SJCRH30 (cell line): ENCODE measurements at regions not wholly inside any gene's neighbourhood (a gene's known extent, or its start where the extent isn't known, plus 50 kb on each side); places are given as distances from the start of the nearest gene placed in this dataset.

Source experiments
- DNase-seq, 2 experiments: peaks; one replicate each; pipeline ENCODE4 v3.0.0-alpha.2; 2015 to 2020
- H3K27ac ChIP-seq: fragments of 250-450 bp; sonication (Bioruptor Pico); 2 replicates; pipeline ENCODE4 v1.5.1; 2020; ENCODE audit warnings: mild to moderate bottlenecking, moderate library complexity
- H3K27me3 ChIP-seq: fragments of 250-450 bp; sonication (Bioruptor Pico); 2 replicates; pipeline ENCODE4 v1.5.1; 2020; ENCODE audit warnings: mild to moderate bottlenecking, moderate library complexity
- H3K36me3 ChIP-seq: fragments of 250-450 bp; sonication (Bioruptor Pico); 2 replicates; pipeline ENCODE4 v1.5.1; 2020; ENCODE audit warnings: mild to moderate bottlenecking, moderate library complexity
- H3K4me1 ChIP-seq: fragments of 250-450 bp; sonication (Bioruptor Pico); 2 replicates; pipeline ENCODE4 v1.5.1; 2020; ENCODE audit warnings: mild to moderate bottlenecking, moderate library complexity
- H3K4me3 ChIP-seq: fragments of 250-450 bp; sonication (Bioruptor Pico); 2 replicates; pipeline ENCODE4 v1.5.1; 2020; ENCODE audit warnings: mild to moderate bottlenecking, moderate library complexity
- H3K9me3 ChIP-seq: fragments of 250-450 bp; sonication (Bioruptor Pico); replicated peaks from 2 replicates; pipeline ENCODE4 v1.5.1; 2020; ENCODE audit warnings: mild to moderate bottlenecking, moderate library complexity

DNA sequence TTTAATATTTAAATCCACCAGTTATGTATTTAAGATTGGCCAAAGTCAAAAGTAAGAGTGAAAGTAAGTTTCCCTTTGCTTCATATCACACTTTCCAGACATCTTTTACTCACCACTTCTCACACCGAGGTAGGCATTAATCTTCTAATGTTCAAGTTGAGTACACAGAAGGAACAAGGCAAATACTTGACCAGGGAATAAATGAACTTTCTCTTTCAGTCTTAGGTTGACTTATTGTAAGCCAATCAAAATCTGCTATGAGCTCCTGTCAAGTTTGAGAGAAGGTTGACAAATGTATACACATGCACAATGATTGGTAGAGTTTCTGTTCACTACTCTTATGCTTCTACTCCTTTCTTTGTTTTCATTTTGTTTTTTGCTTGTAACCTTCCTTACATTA lies 842.5 kb downstream of the REEP3 start:
- no peak overlapping the region for H3K27ac ChIP-seq
- H3K4me1 ChIP-seq, result no peaks in the 10 kb centered on the region
- no peak overlapping the region for H3K4me3 ChIP-seq
- no peak for DNase-seq
- no peaks in the 10 kb centered on the region for H3K36me3 ChIP-seq
- no peaks in the 10 kb centered on the region for H3K9me3 ChIP-seq
- no peaks in the 10 kb centered on the region for H3K27me3 ChIP-seq

DNA sequence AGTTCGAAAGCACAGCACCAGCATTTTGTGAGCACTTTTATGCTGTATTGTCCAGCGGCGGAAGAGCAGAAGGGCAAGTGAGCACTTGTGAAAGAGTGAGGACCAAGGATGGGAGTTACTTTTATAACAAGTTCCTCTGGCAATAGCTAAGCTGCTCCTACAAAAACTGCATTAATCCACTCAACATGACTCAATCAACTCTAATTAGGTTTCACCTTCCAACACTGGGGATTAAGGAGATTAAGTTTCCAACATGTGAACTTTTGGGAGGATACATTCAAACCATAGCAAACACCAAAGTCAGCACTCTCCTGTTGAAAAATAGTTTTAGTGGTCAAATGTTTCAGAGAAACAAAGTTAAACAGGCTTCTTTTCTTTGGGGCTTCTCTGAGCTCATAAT lies 844.5 kb downstream of the REEP3 start:
- no peak for DNase-seq
- Histone ChIP-seq H3K4me3 (no peak overlapping the region), H3K9me3 (no peaks in the 10 kb centered on the region), H3K27me3 (no peaks in the 10 kb centered on the region), H3K4me1 (no peaks in the 10 kb centered on the region), H3K27ac (no peak overlapping the region), H3K36me3 (no peaks in the 10 kb centered on the region)

DNA sequence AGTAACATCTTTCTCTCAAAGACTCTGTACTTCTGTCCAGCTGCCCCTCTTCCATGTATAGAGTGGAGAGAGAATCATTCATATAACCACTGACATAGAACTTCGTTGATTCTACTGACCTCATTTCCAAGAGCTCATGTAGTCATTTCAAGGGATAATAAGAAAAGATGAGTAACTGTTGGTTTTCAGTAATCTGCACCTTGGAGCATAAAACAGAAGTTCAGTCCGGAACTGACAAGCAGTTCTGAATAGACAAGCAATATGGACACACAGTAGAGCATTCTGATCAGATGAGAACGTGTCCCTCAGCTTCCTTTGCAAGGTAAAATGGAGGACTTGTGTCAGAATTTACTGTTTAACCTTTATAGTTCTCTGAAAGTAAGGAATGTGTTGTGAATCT lies 847.1 kb downstream of the REEP3 start:
- no peak overlapping the region for H3K27ac ChIP-seq
- DNase-seq, result no peak
- H3K36me3 ChIP-seq, result no peaks in the 10 kb centered on the region
- H3K4me3 ChIP-seq, result no peak overlapping the region
- no peaks in the 10 kb centered on the region for H3K4me1 ChIP-seq
- no peaks in the 10 kb centered on the region for H3K9me3 ChIP-seq
- H3K27me3 ChIP-seq, result no peaks in the 10 kb centered on the region

GRCh38 chr10:64369885-64370773 lies 848.9 kb downstream of the REEP3 start:
- H3K4me3 ChIP-seq, result no peak overlapping the region
- H3K4me1 ChIP-seq, result no peaks in the 10 kb centered on the region
- no peak for DNase-seq

GRCh38 chr10:64374346-64374745 lies 853.1 kb downstream of the REEP3 start:
- Histone ChIP-seq H3K27me3 (no peaks in the 10 kb centered on the region), H3K36me3 (no peaks in the 10 kb centered on the region), H3K9me3 (no peaks in the 10 kb centered on the region), H3K4me3 (no peak overlapping the region), H3K27ac (no peak overlapping the region), H3K4me1 (no peaks in the 10 kb centered on the region)
- DNase-seq, result no peak

More at GRCh38 chr10:64369885-64370773, 848.9 kb downstream of the REEP3 start:
- Histone ChIP-seq H3K36me3 (no peaks in the 10 kb centered on the region), H3K27me3 (no peaks in the 10 kb centered on the region), H3K27ac (no peak overlapping the region), H3K9me3 (no peaks in the 10 kb centered on the region)

DNA sequence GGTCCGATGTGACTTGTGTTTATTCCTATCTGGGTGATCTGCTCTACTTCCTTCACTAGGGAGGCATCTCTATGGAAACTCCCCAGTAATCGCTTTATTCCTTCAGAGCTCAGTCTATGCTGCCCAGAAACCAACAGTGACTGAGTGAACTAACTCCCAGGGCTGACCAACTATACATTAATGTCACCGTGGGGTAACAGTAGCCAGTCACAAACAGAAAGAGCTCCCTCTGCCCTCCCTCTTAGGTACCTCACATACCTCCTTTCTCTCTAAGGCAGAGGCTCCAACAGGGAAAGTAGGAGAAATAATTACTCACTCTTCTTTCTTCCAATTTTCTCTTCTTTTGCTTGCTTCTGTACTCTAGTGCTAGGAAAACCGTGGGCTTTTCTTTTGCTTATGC lies 855.0 kb downstream of the REEP3 start:
- Histone ChIP-seq H3K9me3 (no peaks in the 10 kb centered on the region), H3K4me3 (no peak overlapping the region), H3K4me1 (no peaks in the 10 kb centered on the region), H3K27me3 (no peaks in the 10 kb centered on the region), H3K27ac (no peak overlapping the region), H3K36me3 (no peaks in the 10 kb centered on the region)
- no peak for DNase-seq

GRCh38 chr10:64379898-64380297 lies 858.7 kb downstream of the REEP3 start:
- Histone ChIP-seq H3K27ac (no peak overlapping the region), H3K4me3 (no peak overlapping the region), H3K9me3 (no peaks in the 10 kb centered on the region), H3K36me3 (no peaks in the 10 kb centered on the region), H3K4me1 (no peaks in the 10 kb centered on the region), H3K27me3 (no peaks in the 10 kb centered on the region)
- DNase-seq, result no peak

GRCh38 chr10:64385355-64385754 lies 864.2 kb downstream of the REEP3 start:
- no peaks in the 10 kb centered on the region for H3K9me3 ChIP-seq

GRCh38 chr10:64394744-64395143 lies 873.5 kb downstream of the REEP3 start:
- no peaks in the 10 kb centered on the region for H3K36me3 ChIP-seq
- no peak for DNase-seq
- H3K27ac ChIP-seq, result no peak overlapping the region

More at GRCh38 chr10:64385355-64385754, 864.2 kb downstream of the REEP3 start:
- H3K4me1 ChIP-seq, result no peaks in the 10 kb centered on the region
- no peaks in the 10 kb centered on the region for H3K36me3 ChIP-seq
- H3K27me3 ChIP-seq, result no peaks in the 10 kb centered on the region
- no peak overlapping the region for H3K4me3 ChIP-seq
- no peak for DNase-seq
- no peak overlapping the region for H3K27ac ChIP-seq

GRCh38 chr10:64396105-64396708 lies 875.0 kb downstream of the REEP3 start:
- H3K9me3 ChIP-seq, result no peaks in the 10 kb centered on the region
- no peaks in the 10 kb centered on the region for H3K4me1 ChIP-seq
- H3K36me3 ChIP-seq, result no peaks in the 10 kb centered on the region
- no peaks in the 10 kb centered on the region for H3K27me3 ChIP-seq
- no peak for DNase-seq
- no peak overlapping the region for H3K4me3 ChIP-seq
- H3K27ac ChIP-seq, result no peak overlapping the region

More at GRCh38 chr10:64394744-64395143, 873.5 kb downstream of the REEP3 start:
- Histone ChIP-seq H3K27me3 (no peaks in the 10 kb centered on the region), H3K4me3 (no peak overlapping the region), H3K4me1 (no peaks in the 10 kb centered on the region), H3K9me3 (no peaks in the 10 kb centered on the region)

- Histone ChIP-seq H3K4me1 (no peaks in the 10 kb centered on the region), H3K36me3 (no peaks in the 10 kb centered on the region), H3K4me3 (no peak overlapping the region), H3K9me3 (no peaks in the 10 kb centered on the region), H3K27ac (no peak overlapping the region), H3K27me3 (no peaks in the 10 kb centered on the region)
- DNase-seq, result no peak
Observed at GRCh38 chr10:64397125-64397524, 875.9 kb downstream of the REEP3 start.

GRCh38 chr10:64408391-64409183 lies 887.4 kb downstream of the REEP3 start:
- H3K27me3 ChIP-seq, result no peaks in the 10 kb centered on the region
- no peak overlapping the region for H3K4me3 ChIP-seq
- H3K27ac ChIP-seq, result no peak overlapping the region
- no peaks in the 10 kb centered on the region for H3K4me1 ChIP-seq
- no peak for DNase-seq
- H3K9me3 ChIP-seq, result no peaks in the 10 kb centered on the region
- no peaks in the 10 kb centered on the region for H3K36me3 ChIP-seq

GRCh38 chr10:64409349-64409748 lies 888.1 kb downstream of the REEP3 start:
- H3K4me3 ChIP-seq, result no peak overlapping the region
- H3K27ac ChIP-seq, result no peak overlapping the region
- H3K36me3 ChIP-seq, result no peaks in the 10 kb centered on the region
- DNase-seq, result no peak
- H3K4me1 ChIP-seq, result no peaks in the 10 kb centered on the region
- no peaks in the 10 kb centered on the region for H3K27me3 ChIP-seq
- H3K9me3 ChIP-seq, result no peaks in the 10 kb centered on the region

DNA sequence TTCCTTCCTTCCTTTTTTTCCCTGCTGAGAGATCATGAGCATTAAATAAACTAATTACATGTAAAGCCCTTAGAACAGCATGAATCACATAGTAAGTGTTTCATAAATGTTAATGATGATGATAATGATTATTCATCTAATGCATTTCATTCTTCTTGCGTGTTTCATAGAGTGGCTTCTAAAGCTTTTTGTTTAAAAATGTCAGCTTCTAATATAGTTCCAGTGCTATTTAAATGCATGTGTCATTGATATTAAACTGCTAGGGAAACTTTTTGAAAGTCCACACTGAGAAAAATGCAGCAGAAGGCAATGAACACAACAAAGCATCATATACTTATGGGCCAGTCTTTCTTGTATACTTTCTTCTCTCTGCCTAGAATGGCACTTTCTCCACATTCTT lies 894.8 kb downstream of the REEP3 start:
- DNase-seq, result no peak
- Histone ChIP-seq H3K27ac (no peak overlapping the region), H3K4me1 (no peaks in the 10 kb centered on the region), H3K4me3 (no peak overlapping the region), H3K9me3 (no peaks in the 10 kb centered on the region), H3K36me3 (no peaks in the 10 kb centered on the region), H3K27me3 (no peaks in the 10 kb centered on the region)

DNA sequence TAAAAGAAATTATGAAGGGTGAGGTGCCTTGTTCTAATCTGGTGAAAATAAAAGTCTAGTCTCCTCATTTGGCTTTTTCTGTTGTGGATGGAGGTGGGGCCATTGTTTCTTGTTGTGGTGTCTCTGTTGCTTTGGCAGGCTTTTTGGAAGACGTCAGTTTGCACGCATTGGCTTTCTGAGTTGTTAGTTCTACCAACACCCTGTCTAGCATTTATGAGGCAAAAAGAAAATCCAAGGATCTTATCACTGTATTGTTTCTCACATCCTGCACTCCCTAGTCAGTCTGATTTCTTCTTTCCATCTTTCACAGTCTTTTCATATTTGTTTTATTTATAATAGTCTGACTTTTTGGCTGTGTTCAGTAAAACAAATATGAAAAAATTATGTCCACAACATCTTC lies 898.3 kb downstream of the REEP3 start:
- H3K4me1 ChIP-seq, result no peaks in the 10 kb centered on the region
- H3K27me3 ChIP-seq, result no peaks in the 10 kb centered on the region
- no peak overlapping the region for H3K27ac ChIP-seq
- H3K36me3 ChIP-seq, result no peaks in the 10 kb centered on the region
- DNase-seq, result no peak
- H3K9me3 ChIP-seq, result no peaks in the 10 kb centered on the region
- H3K4me3 ChIP-seq, result no peak overlapping the region
